SIG-M5 treated with dmso at 0.1 percent for 504 hours (cell line): ENCODE measurements at regions not wholly inside any gene's neighbourhood (a gene's known extent, or its start where the extent isn't known, plus 50 kb on each side); places are given as distances from the start of the nearest gene placed in this dataset.
"Not testable (repeated sequence)": the region's sequence is repeated elsewhere in the genome, so short reads cannot be mapped to it uniquely, and the experiment has no call there.

ENCODE experiments used
- DNase-seq: peaks from one replicate; lab custom pipeline; 2025; ENCODE audit not compliant: unreplicated experiment; lab: John Stamatoyannopoulos, UW

DNA sequence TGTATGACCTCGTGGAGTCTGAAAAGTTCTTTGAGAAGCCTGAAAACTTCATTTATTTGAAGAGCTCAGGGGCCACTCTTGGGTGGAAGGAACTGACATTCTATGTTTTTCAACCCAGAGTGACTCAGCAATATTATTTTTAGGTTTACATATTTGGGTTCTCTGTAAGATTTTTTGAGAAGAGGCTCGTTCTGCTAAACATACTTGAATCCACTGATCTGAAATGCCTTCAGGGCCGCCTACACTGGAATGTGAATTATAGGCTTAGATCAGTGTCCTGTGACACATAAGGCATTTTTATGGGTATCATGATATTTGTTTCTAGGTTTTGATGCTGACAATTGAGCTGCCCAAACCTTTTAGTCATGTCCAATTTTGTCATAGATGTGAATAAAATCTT, 86.2 kb downstream of the PSAT1 start:
- peak; percentile 63 for DNase-seq

DNA sequence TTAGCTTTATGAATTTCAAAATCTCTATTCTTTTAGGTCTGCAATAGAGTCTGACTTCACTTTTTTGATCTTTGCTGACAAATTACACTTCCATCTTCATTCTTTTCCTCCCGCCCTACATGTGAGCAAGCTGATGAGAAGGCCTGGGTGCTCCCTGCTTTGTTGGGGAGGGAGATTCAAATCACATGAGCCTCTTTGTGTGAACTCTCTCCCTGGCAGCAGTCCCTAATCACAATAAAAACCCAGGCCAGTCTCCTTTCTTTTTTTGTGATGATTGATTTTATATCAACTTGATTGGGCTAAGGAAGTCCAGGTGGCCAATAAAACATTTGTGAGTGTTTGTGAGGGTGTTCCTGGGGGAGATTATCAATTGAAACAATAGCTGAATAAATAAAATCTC, 89.4 kb downstream of the PSAT1 start:
- no peak for DNase-seq

DNA sequence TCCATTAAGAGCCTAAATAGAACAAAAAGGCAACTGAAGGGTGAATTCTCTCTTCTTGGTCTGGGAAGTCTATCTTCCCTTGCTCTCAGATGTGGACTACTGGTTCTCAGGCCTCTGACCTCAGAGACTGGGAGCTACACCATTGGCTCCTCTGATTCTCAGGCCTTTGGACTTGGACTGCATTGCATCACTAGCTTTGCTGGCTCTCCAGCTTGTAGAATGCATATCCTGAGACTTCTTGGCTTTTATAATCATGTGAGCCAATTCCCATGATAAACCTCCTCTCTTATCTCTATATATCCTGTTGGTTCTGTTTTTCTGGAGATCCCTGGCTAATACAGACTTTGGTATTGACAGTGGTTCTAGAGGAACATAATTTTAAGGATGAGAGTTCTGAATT, 89.8 kb downstream of the PSAT1 start:
- DNase-seq: no peak

DNA sequence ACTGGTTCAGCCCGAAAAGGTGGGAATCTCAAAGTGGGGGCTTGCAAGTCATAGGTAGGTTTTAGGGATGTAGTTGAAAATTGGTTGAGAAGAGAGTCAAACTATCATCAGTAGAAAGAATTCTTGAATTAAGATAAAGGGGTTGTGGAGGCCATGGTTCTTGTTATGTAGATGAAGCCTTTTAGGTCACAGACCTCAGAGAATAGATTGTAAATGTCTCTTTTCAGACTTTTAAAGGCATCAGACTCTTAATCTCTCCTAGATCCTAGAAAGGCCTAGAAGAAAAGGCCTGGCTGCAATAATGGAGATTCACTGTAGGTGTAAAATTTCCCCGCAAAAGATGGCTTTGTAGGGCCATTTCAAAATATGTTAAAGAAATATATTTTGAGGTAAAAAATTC, 96.4 kb downstream of the PSAT1 start:
- no peak for DNase-seq

DNA sequence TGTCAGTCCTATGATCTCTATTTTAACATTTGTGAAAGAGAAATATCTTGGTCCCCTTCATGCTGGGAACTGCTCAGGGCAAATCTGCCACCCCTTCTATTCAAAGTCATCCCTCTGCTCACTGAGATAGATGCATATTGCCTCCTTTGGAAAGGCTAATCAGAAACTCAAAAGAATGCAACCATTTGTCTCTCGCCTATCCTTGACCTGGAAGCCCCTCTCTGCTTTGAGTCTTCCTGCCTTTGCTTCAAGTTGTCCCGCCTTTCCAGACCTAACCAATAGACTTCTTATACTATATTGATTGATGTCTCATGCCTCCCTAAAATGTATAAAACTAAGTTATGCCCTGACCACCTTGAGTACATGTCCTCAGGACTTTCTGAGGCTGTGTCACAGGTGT, 97.0 kb downstream of the PSAT1 start:
- no peak for DNase-seq

DNA sequence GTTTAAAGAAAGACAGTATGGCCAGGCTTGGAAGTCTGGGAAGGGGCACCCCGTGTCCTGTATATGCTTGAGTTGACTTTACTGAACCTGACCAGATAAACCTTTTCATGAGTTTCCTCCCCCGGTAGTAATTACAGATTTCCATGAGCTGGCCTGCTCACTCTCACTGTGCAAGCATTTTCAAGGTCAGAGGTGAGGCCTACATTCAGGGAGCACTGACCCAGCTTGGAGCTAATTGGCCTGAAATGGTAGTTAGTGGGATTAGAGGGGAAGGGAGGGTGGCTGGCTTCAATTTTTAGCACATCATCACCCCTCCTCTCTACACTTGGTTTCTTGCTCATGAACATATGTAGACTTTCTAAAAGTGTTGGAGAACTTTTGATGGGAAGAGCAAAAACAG, 99.2 kb downstream of the PSAT1 start:
- DNase-seq: no peak

DNA sequence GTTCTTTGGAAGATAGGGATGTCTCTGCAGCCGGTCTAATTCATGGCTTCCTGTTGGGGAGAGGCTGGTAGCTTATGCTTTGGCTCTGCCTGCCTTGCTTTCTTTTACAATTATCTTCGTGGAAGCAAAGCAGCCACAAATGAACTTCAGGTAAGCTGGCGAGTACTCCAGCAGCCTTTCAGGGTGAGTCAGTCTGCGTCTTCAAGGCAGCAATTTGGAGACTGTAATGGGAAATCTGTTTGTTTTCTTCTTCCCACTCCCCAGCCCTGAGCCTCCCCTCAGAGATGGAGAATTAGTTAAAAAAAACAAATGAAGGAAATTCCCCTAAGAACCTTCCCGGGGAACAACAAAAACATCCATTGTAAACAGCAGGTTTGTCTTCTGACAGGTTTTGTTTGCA, 100.1 kb downstream of the PSAT1 start:
- DNase-seq: no peak

DNA sequence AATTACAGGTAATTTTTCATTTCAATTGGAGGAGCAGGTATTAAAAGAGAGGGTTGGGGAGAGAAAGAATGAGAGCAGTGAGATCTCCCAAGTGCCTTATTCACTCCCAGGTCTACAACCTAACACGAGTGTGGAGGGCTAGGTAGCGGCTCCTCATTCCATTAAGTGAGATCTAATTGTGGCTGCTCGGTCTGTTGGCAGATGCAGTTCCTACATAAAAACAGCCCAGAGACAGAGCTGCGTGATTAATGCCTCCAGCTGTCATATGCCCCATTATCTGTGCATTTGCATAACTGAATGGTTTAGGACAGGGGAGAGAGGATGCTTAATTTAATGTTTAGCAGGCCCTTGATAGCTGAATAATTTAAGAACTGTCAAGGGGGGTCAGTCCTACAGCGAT, 100.5 kb downstream of the PSAT1 start:
- DNase-seq: no peak

DNA sequence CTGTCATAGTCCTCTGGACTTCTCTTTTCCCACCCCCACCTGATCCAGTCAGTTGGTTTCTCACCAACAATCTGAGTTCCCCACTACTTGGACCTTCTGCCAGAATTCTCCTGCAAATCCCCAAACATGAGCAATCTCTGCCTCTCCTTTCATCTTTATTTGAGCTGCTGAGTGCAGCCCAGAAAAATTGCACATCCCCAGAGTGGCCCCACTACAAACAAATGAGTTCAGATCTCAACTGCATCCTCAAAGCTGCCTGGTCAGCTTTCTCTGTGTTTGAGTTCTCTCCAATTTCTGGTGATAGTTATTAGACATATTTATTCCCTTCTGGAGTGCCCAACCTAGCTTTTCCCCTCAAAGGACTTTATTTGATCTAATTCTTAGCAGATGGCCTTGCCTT, 102.2 kb downstream of the PSAT1 start:
- DNase-seq: no peak

DNA sequence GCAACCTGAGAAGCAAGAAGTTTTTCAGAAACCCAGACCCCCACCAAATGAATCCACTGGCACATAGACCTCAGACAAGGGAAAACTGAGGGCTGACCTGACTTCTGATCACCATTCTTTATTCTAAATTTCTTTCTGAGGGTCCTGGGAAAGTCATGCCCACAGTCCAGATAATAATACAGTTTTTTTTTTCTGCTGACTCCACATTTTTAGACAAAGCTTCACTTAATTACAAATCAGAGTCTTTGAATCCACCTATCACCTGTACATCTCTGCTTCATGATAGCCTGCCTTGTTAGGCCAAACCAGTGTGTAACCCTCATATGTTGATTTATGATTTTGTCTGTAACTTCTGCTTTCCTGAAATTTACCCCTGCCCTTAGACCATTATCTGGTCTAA, 103.6 kb downstream of the PSAT1 start:
- DNase-seq: no peak

DNA sequence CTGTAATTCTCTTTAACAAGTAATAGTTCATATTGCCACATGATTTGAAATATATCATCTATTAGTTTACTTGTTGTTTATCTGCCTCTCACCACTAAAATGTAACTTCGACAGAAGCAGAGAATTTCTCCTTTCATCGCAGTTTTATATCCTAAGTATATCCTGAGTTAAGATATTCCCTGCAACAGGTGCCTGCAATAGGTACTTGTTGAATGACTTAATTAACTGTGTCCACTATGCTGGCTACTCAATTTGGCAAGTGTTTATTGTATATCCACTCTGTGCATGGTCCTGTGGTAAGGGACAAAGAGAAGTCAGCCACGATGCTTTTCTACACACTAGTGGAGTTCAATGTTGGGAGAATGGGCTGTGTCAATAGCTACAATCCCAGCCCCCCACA, 108.5 kb downstream of the PSAT1 start:
- no peak for DNase-seq

DNA sequence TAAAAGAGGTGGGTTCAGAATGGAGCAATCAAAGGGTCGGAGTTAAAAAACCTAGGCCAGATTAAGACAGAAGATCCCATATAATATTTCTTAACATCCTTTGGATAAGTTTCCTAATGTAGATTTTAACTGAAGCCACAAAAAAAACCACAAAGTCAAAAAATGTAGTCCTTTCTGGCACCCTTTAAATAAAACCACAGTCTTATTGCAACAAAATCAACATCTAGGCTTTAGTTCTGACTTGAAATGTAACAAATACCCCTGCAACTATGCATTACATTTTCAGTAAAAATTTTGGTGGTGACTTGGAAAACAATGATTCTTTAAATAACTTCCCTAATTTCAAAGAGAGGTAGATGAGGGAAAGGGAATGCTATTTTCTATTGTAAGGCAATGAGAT, 109.2 kb downstream of the PSAT1 start:
- peak; percentile 66 for DNase-seq

DNA sequence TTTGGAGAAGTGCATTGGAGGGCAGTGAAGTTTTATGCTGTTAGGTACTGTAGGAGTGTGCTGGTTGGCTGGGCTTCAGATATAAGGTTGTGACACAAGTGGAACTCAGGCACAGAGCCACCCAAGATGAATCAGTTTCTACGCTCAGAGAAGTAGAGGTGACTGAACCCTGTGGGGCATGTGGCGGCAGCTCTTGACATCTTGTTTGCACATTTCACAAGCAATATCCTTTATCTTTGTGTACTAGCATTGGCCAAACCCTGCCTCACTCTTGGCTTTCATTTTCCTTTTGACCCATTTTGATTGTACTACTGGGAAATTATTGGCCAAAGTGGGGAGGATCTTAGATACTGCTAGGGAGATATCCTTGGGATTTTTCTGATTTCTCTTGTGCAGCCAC, 110.0 kb downstream of the PSAT1 start:
- DNase-seq: peak; percentile 47

DNA sequence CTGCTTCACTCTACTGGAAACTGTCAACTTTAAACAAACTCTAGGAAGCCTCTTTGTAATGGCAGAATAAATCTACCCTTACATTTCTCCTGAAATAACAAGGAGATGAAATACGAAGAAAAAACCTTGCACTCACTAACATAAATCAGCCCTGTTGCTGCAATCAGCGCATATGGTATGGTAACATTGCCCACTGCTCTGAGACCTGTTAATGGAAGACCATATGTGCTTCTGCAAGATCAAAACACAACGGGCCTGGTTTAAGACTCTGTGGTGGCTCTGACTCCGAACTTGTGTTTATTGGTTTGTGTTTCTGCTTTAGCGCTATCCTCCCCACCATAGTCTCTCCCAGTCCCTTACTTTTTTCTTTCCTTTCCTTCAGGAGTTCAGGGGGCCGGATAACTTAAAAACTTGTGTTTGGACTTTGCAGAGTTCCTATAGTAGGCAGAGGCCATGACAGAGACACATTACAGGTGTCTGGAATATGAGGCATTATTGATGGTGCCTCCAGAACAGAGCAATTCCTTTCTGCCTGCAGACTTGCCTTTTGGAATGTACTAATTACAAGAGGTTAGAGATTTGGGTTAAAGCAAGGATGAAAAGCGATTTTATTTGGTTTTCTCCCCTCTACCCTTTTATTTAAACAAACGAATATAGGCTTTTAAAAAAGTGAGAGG, 110.8 kb downstream of the PSAT1 start:
- DNase-seq: no peak

DNA sequence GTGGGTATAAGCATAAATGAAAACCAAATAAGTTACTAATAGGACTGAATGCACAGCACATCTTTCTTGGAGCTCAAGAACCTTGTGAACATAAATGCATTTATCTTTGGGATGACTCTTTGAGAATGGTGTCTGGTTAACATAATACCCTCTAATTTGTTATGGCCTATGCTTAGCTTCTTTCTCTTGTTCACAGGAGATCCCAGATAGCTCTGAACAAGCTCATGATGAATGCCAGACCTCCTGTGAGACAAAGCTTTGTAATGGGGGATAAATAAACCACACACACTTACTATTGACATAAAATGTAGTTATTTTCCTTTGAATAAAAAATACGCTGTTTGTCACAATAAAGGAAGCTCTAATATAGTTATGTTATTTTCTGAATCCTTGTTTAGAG, 111.5 kb downstream of the PSAT1 start:
- no peak for DNase-seq

DNA sequence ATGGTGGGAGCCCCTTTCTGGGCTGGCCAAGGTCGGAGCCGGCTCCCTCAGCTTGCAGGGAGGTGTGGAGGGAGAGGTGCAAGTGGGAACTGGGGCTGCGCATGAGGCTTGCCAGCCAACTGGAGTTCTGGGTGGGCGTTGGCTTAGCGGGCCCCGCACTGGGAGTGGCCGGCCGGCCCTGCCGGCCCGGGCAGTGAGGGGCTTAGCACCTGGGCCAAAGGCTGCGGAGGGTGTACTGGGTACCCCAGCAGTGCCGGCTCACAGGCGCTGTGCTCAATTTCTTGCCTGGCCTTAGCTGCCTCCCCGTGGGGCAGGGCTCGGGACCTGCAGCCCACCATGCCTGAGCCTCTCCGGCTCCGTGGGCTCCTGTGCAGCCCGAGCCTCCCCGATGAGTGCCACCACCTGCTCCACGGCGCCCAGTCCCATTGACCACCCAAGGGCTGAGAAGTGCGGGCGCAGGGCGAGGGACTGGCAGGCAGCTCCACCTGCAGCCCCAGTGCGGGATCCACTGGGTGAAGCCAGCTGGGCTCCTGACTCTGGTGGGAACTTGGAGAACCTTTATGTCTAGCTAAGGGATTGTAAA, 113.1 kb downstream of the PSAT1 start:
- not testable (repeated sequence) for DNase-seq

DNA sequence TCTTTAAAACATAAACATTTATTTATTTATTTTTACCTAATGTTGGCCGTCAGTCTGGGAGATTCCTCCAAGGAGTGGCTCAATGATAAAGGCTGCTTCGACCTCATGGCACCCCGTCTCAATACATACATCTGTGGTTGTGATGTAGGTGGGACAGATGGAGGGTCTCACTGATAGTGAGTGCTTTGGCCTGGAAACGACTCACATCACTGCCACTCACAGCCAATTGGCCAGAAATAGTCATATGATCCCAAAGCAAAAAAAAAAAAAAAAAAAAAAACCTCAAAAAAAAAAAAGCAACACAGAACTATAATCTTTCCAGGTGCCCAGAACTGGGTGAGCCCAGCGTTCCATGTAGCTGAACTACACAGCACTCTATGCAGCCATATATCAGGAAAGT, 125.4 kb downstream of the PSAT1 start:
- no peak for DNase-seq

DNA sequence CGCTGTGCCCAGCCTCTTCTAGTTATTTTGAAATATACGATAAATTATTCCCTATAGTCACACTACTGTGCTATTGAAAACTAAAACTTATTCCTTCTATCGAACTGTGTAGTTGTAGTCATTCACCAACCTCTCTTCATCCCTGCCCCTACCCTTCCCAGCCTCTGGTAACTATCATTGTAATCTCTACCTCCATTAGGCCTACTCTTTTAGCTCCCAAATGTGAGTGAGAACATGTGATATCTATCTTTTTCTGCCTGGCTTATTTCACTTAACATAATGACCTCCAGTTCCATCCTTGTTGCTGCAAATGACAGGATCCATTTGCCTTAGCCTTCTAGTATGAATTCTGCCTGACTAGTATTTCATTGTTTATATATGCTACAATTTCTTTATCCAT, 127.4 kb downstream of the PSAT1 start:
- DNase-seq: no peak

DNA sequence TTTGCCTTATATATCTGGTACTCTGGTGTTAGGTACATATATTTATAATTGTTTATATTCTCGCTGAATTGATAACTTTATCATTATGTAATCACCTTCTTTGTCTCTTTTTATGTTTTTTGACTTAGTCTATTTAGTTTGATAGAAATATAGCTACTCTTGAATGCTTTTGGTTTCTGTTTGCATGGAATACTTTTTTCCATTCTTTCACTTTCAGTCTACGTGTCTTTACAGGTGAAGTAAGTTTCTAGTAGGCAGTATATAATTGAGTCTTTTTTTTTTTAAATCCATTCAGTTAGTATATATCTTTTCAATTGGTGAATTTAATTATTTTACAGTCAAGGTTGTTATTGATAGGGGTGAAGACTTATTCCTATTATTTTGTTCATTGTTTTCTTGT, 131.7 kb downstream of the PSAT1 start:
- no peak for DNase-seq

DNA sequence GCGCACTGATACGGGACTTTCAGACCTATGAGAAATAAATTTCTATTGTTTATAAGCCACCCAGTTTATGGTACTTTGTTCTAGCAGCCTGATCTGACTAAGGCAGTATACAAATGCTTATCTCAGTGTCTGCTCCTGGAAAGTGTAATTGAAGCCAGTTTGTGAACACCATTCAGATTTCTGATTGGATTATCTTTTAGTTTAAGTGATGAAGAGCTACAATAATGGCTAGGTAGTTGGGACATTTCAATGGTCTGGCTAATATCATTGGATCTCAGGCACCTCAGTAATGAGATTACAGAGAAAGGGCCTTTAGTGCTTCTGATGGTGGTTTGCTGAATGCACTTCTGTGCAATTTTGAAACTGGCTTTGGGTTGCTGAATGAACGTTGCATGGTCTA, 133.5 kb downstream of the PSAT1 start:
- no peak for DNase-seq

DNA sequence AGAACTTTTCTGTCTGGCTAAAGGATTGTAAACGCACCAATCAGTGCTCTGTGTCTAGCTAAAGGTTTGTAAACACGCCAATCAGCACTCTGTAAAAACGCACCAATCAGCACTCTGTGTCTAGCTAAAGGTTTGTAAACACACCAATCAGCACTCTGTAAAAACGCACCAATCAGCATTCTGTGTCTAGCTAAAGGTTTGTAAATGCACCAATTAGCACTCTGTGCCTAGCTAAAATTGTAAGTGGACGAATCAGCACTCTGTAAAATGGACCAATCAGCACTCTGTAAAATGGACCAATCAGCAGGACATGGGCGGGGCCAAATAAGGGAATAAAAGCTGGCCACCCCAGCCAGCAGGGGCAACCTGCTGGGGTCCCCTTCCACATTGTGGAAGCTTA, 134.1 kb downstream of the PSAT1 start:
- not testable (repeated sequence) for DNase-seq

DNA sequence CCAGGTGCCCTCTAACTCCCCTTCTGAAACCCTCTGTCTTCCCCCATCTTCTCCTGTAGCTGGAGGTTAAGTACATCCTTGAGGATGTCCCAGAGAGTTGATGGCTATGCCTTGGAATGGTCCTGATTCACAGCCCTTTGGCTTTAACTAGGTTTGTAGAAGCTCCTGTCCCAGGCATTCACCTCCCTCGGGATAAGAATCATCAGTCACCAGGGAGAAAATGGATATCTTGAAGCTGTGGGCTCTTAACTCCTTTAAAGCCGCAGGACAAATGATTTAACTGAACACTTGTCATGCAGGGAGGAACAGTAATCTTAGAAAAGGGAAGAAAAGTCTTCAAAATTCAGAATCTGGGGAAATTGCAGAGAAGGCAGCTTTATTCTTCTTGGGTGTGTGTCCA, 139.9 kb downstream of the PSAT1 start:
- no peak for DNase-seq

DNA sequence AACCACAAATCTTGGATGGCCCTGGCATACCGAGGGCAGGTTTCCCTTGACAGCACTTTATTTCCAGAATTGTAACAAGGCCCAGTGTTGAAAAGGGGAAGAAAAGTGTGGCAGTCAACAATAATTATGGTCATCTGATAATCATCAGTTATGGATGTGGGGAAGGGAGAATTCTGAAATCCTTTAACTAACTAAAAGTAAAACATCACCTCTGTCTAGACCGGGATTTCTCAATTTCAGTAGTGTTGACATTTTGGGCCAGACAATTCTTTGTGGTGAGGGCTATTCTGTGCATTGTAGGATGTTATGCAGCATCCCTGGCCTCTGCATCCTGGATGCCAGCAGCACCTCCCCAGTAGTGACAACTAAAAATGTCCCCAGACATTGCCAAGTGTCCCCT, 140.4 kb downstream of the PSAT1 start:
- no peak for DNase-seq
